Right forelimb (tissue), 1 donor: ENCODE measurements at regions not wholly inside any gene's neighbourhood (a gene's known extent, or its start where the extent isn't known, plus 50 kb on each side); places are given as distances from the start of the nearest gene placed in this dataset.
"Not testable (repeated sequence)": the region's sequence is repeated elsewhere in the genome, so short reads cannot be mapped to it uniquely, and the experiment has no call there.

ENCODE experiments used
- DNase-seq: peaks from one replicate; pipeline ENCODE4 v3.0.0-alpha.2; 2018

GRCh38 chrX:69060631-69061408, 104.4 kb downstream of the PJA1 start:
- DNase-seq: no peak

GRCh38 chrX:69055193-69055592, 110.1 kb downstream of the PJA1 start:
- DNase-seq: no peak

GRCh38 chrX:69054497-69054896, 110.8 kb downstream of the PJA1 start:
- DNase-seq: not testable (repeated sequence)

GRCh38 chrX:69051901-69052300, 113.4 kb downstream of the PJA1 start:
- no peak for DNase-seq

- DNase-seq: no peak
Measured at GRCh38 chrX:69050051-69050765, 115.0 kb downstream of the PJA1 start.

- DNase-seq: no peak
Measured at GRCh38 chrX:69046996-69047490, 118.2 kb downstream of the PJA1 start.

- DNase-seq: no peak
Measured at GRCh38 chrX:69045616-69046345, 119.5 kb downstream of the PJA1 start.

GRCh38 chrX:69038816-69039215, 126.4 kb downstream of the PJA1 start:
- no peak for DNase-seq

- no peak for DNase-seq
Measured at GRCh38 chrX:69038188-69038587, 127.1 kb downstream of the PJA1 start.

- DNase-seq: no peak
Measured at GRCh38 chrX:69037786-69038185, 127.5 kb downstream of the PJA1 start.

GRCh38 chrX:69036674-69037573, 128.3 kb downstream of the PJA1 start:
- DNase-seq: no peak

- no peak for DNase-seq
Measured at GRCh38 chrX:69034451-69034850, 130.8 kb downstream of the PJA1 start.

- DNase-seq: no peak
Measured at GRCh38 chrX:69033936-69034335, 131.3 kb downstream of the PJA1 start.

GRCh38 chrX:69032601-69033000, 132.7 kb downstream of the PJA1 start:
- no peak for DNase-seq

- DNase-seq: no peak
Measured at GRCh38 chrX:69031971-69032391, 133.3 kb downstream of the PJA1 start.

GRCh38 chrX:69031181-69031580, 134.1 kb downstream of the PJA1 start:
- DNase-seq: no peak

- no peak for DNase-seq
Measured at GRCh38 chrX:69029771-69030170, 135.5 kb downstream of the PJA1 start.

GRCh38 chrX:69028761-69029120, 136.5 kb downstream of the PJA1 start:
- no peak for DNase-seq

- no peak for DNase-seq
Measured at GRCh38 chrX:69028006-69028760, 137.1 kb downstream of the PJA1 start.

- DNase-seq: no peak
Measured at GRCh38 chrX:69027181-69028005, 137.9 kb downstream of the PJA1 start.

GRCh38 chrX:69025802-69026301, 139.4 kb downstream of the PJA1 start:
- no peak for DNase-seq
